ENCODE measurements at regions not wholly inside any gene's neighbourhood (a gene's known extent, or its start where the extent isn't known, plus 50 kb on each side); places are given as distances from the start of the nearest gene placed in this dataset.
"Not testable (repeated sequence)": the region's sequence is repeated elsewhere in the genome, so short reads cannot be mapped to it uniquely, and the experiment has no call there.

DNA sequence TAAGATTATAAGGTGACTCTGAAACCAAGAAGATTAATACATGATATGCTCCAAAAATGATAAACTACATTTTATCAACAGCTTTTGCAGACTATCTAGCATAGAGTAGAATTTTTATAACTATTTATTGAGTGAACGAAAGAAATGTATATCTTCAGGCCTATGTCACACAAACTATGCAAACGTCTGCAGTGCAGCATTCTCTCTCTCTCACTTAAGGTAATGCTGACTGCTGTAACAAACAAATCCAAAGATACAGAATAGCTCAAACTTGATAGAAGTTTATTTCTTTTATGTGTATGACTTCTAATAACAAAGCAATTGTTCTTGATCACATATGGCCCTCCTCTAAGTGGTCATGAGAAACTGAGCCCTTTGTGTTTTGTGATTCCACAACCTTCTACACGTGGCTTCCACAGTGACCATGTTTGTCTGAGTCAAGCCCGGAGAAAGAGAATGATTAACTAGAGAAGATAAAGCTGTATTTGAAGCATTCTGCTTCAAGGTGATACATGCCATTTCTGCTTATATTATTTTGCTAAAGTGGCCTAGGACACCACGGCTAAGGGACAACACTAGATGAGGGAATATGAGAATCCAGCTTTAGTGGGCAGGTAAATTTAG is 1352.7 kb upstream of the TMEM132C start:
- no peak overlapping the region for H3K27ac ChIP-seq
- no peak for DNase-seq (ENCODE audit: low read depth, low spot score)

DNA sequence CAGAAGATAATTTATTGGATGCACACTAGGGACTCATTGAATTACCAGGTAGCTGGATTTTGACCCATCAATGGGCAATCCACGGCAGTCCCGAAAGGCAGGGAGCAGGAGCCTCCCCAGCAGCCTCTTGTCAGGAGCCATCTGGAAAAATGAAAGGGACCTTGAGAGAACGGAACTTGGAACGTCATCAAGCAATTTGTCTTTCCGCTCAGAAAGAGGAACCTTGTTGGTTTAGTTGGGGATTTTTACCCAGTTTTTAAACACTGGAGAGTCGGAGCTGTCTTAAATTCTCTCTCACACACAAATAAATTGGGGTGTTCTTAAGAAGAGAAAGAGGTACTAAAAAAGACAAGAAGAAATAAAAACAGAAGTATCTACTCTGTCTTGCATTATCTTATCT is 1351.7 kb upstream of the TMEM132C start:
- no peak overlapping the region for H3K27ac ChIP-seq
- no peak for DNase-seq (ENCODE audit: low read depth, low spot score)

DNA sequence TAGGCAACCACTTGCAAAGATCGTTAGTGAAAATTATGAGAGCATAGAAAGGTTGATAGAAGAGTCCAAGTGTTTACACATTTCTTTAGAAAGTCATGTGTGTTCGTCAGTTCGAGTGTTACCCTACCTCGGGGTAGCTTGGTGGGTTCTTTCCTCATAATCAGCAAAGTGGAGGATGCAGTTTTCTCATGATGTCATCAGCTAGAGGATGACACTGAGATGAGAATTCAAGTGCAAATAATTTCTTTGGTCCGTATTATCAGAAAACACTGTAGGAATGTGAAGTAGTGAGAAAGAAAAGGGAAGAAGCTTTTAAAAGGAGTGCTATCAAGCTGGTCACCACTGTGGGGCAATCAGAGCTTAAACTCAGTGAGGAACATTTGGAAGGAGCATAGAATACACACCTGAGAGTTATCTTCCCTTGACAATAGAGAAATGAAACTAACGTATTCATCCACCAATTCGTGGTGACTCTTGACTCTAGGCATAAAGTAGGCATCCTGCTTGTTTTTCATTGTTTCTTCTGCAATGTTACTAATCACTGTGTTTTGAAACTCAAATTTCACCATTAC is 1340.9 kb upstream of the TMEM132C start:
- no peak for DNase-seq (ENCODE audit: low read depth, low spot score)
- H3K27ac ChIP-seq = no peak overlapping the region

DNA sequence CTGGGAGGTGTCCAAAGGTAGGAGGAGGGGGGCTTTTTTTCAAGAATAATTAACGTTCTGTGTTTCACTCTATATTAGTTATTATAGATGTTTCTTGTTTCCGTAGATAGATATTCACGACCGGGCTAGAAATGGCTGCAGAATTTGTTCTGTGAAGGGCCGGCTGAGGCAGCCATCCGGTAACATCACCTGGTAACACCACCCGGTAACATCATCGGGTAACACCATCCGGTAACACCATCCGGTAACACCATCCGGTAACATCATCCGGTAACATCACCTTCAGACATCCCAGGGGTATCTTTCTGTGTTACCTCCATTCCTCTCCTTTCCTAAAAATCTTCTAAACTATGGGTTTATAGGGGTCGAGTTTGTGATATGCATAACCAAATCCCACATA is 1336.7 kb upstream of the TMEM132C start:
- no peak overlapping the region for H3K27ac ChIP-seq
- no peak for DNase-seq (ENCODE audit: low read depth, low spot score)

DNA sequence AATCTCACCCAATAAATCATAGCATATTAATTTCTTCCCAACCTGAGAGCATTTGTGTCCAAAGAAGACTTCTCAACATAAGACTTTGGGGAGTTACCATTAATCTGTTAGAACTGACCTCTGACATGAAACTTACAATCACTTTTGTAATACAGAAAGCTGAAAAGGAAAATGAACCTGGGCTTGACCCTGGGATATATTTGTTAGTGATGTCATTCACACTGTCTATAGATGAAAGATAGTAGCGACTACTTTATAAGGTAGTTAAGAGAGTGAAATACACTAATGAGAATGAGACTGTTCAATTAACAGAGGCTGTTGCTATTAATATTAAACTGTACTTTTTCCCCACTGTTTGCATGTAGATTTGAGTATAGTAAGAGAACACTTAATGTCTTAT is 1334.8 kb upstream of the TMEM132C start:
- no peak overlapping the region for H3K27ac ChIP-seq
- DNase-seq (ENCODE audit: low read depth, low spot score) = no peak

DNA sequence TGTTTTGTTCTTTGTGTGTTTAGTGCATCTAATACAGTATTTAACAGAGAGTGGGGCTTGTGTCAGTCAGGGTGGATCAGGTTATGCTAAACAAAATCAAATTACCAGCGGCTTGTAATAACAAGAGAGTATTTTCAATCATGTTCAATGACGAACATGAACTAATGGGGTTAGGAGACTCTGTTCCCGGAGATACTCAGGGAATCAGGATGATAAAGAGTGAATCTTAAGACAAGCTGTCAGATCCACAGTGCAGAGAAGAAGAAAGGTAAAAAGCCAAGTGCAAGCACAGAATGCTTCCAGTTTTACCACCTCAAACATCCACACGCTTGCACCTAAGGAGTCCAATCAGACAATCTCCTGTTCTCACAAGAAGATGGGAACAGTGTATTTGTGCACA is 1331.5 kb upstream of the TMEM132C start:
- DNase-seq (ENCODE audit: low read depth, low spot score) = no peak

DNA sequence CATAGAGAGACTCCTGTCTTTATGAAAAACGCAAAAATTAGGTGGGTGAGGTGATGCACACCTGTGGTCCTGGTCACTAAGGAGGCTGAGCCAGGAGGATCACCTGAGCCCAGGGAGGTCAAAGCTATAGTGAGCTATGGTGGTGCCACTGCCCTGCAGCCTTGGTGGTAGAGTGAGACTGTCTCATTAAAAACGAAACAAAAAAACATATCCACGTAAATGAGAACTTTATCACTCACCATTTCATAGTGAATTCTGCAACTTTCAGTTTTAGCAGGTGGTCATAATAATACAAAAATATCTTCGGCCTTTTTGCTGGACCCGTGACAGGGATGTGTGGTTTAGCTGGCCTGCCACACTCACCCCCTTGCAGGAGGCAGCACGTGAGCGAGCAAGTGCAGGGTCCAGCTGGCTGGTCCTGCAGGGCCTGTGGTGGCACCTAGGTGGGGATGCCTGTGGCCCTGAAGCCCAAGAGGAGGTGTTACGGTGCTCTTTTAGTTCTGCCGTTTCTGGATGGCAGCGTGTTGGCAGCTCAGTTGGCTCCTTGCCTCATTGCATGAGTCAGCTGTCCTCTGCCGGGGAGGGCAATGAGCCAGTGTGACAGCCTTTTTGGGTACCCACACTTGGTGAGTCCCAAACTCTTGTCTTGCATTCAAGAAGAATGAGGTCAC is 1330.7 kb upstream of the TMEM132C start:
- peak; percentile 0 for DNase-seq (ENCODE audit: low read depth, low spot score)
- no peak overlapping the region for H3K27ac ChIP-seq

More for the DNA sequence above, 1331.5 kb upstream of the TMEM132C start:
- H3K27ac ChIP-seq = no peak overlapping the region

DNA sequence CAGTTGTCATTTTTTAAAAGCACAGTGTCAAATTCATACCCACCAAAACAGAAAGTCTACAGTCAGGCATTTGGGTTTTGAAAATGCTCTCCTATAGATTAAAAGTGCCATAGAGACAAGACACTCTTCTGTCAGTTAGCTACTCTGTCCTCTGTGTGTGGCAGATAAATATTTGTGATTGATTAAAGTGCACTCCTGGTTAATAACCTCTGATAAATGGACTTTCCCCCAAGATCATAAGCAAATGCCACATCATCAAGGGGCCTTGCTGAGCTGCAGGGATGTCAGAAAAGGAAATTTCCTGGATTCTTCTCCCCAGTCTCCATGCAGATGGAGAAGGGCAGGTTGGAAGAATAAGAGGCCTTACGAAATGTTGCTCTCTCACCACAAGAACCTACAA is 1329.5 kb upstream of the TMEM132C start:
- DNase-seq (ENCODE audit: low read depth, low spot score) = no peak
- H3K27ac ChIP-seq = no peak overlapping the region

DNA sequence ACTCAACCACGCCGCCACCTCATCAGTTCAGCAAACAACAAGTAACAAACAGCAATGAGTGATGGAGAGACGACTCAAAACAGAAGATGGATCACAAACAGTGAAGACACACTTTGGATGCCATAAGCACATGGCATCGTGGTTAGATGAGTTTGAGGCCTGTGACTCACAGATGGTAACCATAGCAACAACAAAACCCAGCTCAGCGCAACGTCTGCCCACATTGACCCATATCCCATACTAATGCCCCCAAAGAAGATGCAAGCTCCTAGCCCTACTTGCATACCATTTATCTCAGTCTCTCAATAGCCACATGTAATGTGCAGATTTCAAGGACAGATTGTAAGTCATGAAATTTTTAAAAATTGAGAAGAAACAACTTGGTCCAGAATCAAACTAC is 1322.3 kb upstream of the TMEM132C start:
- no peak for DNase-seq (ENCODE audit: low read depth, low spot score)
- H3K27ac ChIP-seq = no peak overlapping the region

DNA sequence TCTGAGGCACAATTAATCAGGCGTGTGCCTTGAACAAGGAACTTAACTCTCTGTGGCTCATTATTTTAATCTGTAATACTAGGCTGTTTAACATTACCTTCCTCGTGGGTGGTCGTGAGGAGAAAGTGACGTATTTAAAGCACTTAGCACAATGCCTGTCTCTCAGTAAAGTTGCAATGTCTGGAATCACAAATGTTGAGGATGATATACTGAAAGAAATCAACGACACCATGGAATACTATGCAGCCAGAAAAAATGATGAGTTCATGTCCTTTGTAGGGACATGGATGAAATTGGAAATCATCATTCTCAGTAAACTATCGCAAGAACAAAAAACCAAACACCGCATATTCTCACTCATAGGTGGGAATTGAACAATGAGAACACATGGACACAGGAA is 1320.0 kb upstream of the TMEM132C start:
- not testable (repeated sequence) for H3K27ac ChIP-seq; DNase-seq (ENCODE audit: low read depth, low spot score)

DNA sequence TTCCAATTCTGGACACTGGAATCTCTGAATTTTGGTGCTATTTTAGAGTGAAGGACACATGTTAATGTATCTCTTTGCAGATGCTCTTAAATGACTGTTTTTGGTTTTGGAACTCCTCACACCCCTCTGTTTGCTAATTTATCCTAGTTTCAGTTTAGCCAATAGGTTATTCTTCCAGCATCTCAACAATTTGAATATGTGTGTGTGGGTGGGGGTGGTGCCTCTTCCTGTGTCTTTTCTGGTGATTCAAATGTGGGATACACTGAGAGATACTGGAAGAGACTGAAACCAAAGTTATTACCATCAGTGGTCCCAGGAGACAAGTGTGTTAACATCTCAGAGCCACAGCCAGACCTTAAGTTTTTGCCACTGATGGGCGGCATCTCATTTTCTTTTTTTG is 1317.4 kb upstream of the TMEM132C start:
- H3K27ac ChIP-seq = no peak overlapping the region
- no peak for DNase-seq (ENCODE audit: low read depth, low spot score)

DNA sequence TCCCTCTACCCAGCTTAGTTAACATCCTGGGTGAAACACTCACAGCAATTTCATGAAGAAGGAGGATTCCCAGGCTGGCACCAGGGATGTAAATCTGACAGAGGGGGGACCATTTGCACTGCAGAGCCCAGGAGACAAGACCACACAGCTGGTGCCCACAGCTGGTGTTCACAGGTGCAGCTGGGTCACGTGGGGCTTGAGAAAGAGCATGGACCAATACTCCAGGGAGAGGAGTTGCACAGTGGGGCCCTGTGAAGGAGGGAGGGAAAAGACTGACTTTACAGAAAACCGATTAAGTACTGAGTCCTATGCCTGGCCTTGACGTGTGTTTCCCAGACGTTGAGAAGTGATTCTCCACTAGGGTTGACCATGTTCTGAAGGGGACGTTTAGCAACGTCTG is 1316.7 kb upstream of the TMEM132C start:
- no peak for DNase-seq (ENCODE audit: low read depth, low spot score)
- H3K27ac ChIP-seq = no peak overlapping the region

DNA sequence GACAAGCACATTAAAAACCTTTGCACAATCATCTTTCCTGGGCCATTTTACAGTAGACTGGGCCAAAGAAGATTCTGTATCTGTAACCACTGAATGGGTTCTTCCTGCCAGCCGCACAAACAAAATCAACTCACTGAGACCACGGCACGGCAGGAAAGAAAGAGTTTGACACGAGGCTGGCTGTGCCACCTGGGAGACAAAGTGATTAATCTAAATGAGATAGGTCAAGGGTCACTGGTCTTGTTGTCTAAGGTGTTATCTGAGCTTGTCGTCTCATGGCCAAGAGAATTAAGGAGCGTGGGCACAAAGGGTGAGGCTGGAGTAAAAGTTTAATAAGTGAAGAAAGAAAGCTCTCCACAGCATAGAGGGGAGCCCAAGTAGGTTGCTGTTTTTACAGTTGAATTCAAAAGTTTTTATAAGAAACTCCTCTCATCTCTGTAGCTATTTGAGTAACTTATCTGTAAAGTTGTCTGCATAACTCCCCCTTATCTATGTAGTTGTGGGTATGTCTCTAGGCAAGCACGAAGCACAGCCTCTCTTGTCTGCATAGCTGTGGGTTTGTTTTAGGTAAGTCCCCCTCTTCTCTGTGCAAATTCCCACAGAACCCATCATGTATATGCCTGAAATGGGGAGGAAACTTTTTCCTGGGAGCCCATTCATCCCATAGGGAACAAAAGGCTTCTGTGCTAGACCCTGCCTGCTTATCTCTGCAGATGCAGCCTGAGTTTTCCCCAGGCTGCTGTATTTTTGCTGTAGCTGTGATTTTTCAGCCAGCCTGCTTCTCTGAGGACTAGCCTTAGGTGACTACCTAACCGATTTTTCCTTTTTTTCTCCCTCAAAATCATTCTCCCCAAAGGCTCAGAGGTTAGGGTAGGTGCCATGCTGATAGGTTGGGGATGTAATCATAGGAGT is 1314.6 kb upstream of the TMEM132C start:
- no peak overlapping the region for H3K27ac ChIP-seq
- DNase-seq (ENCODE audit: low read depth, low spot score) = no peak

DNA sequence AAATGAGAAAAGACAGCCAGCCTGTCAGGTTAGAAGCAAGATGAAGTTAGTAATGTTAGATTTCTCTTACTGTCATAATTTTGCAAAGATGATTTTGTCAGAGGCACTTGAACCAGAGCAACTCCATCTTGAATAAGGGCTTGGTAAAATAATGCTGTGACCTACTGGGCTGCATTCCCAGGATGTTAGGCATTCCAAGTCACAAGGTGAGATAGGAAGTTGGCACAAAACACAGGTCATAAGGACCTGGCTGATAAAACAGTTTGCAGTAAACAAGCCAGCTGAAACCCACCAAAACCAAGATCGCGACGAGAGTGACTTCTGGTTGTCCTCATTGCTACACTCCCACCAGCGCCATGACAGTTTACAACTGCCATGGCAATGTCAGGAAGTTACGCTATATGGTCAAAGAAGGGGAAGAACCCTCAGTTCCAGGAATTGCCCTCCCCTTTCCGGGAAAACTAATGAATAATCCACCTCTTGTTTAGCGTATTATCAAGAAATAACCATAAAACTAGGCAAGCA is 1313.5 kb upstream of the TMEM132C start:
- H3K27ac ChIP-seq = no peak overlapping the region
- no peak for DNase-seq (ENCODE audit: low read depth, low spot score)

DNA sequence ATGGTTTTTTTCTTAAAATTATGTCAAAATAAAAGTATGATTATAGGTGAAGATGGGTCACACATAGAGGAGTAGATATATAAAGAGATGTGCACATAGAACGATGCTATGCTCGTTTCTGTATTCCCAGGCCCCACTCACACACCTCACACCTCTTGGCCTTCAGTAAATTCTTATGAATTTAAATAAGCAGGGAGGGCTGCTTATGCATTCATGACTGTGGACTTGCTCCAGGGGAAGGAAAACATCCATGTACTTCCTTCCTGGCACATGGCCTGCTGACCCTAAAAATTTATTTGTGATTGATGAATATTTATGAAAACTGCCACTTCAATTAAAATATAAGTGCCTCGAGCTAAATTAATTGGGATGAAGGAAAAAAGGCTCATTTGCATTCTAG is 1306.7 kb upstream of the TMEM132C start:
- DNase-seq (ENCODE audit: low read depth, low spot score) = no peak
- H3K27ac ChIP-seq = no peak overlapping the region

DNA sequence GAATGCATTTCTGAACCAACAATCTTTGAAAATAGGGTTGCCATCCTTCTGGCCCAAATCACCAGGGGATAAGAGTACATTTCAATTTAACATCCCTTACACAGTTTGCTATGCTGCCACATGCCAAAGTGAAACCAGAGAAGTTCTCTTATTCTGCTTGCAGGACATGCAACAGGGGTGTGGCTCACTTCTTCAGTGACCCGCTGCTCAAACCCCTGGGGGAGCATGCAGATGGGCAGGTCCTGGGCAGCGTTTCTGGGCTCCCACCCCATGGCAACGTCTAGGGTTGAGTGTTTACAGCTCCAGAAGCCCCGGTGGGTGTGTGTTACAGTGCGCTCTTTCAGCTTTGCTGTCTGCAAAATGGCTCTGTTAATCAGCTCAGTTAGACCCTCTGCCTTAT is 1306.3 kb upstream of the TMEM132C start:
- no peak overlapping the region for H3K27ac ChIP-seq
- DNase-seq (ENCODE audit: low read depth, low spot score) = no peak

DNA sequence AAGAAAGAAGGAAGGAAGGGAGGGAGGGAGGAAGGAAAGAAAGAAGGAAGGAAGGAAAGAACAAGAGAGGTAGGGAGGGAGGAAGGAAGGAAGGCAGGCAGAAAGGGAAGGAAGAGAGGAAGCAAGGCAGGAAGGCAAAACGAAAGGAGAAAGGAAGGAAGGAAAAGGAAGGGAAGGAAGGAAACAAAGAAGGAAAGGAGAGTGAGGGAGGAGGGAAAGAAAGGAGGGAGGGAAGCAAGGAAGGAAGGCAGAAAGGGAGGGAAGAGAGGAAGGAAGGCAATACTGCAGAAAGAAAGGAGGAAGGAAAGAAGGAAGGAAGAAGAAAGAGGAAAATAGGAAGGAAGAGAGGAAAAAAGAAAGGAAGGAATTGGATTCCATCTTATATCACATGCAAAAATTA is 1303.1 kb upstream of the TMEM132C start:
- H3K27ac ChIP-seq = no peak overlapping the region
- no peak for DNase-seq (ENCODE audit: low read depth, low spot score)

DNA sequence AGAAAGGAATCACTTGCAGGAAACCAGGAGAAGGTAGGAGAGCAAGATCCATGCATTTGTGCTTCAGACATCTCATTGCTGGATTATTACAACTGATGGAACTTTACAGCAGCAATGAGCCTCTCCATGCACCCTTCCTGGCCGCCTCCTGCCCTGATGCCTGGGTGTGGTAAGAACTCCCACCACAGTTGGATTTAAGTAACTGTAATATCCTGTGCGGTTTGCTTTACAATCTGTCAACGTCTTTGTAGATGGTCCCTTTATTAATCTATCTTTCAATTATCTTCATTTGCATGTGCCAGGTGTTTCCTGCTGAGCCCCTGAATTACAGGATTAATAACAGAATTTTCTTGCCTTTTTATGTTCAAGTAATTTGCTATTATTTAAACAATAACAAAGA is 1300.5 kb upstream of the TMEM132C start:
- H3K27ac ChIP-seq = no peak overlapping the region
- no peak for DNase-seq (ENCODE audit: low read depth, low spot score)

DNA sequence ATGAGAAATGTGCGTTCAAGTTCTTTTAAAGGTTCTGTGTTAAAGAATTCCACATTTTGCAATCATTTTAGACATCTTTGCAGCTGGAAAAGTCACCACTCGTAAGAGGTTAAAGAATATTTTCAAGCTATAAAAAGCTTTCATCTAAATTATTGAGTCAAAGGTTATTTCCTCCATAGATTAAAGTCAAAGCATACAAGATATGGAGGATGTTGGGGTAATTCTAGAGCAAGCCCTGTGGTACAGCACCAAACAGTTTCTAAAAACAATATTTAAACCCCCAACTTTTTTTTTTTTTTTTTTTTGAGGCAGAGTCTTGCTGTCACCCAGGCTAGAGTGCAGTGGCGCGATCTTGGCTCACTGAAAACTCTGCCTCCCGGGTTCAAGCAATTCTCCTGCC is 1299.8 kb upstream of the TMEM132C start:
- no peak overlapping the region for H3K27ac ChIP-seq
- no peak for DNase-seq (ENCODE audit: low read depth, low spot score)

DNA sequence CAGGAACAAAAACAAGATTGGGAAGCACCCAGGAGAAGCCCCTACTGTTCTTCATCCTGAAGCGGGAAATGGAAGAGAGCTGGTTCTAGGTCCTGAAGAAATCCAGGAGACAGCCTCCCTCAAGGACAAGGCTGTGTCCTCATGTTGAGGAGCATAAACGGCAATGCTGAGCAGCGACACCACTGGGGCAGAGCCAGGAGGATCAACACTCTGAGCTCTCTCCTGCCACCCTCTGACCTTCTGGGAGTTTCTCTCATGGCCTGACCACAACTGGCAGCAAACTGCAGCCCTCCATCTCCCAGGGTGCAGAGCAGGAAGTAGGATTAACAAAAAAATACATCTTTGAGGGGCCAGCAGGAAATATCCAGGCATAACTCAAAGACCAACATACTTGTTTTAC is 1292.2 kb upstream of the TMEM132C start:
- H3K27ac ChIP-seq = no peak overlapping the region
- DNase-seq (ENCODE audit: low read depth, low spot score) = no peak

DNA sequence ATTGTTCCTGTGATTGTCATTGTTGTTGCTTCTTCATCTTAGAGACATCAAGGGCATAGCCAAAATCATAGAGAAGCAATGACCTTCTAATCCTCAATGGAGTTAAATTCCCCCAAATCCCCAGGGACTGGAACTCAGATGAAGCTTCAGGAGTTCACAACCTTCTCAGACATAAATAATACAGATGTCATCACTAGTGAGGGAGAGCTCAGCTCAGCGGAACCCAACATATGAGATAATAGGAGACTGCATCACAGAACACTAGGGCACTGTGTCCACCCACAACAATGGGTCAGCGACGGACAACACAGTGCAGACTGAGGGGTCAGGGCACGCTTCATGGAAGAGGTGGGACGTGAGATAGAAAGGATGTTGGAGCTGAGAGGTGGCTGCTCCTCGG is 1290.4 kb upstream of the TMEM132C start:
- DNase-seq (ENCODE audit: low read depth, low spot score) = no peak
- H3K27ac ChIP-seq = no peak overlapping the region
